ENCODE measurements at regions not wholly inside any gene's neighbourhood (a gene's known extent, or its start where the extent isn't known, plus 50 kb on each side); places are given as distances from the start of the nearest gene placed in this dataset.

GRCh38 chr16:51549836-51550235, 398.8 kb upstream of the SALL1 start:
- Mint-ChIP-seq H3K9me3 (no peaks in the 10 kb centered on the region), H3K36me3 (ENCODE audit: low read depth) (no peaks in the 10 kb centered on the region), H3K4me1 (ENCODE audit: low read depth) (peaks cover 15% of the 10 kb centered on the region), H3K27me3 (ENCODE audit: insufficient read depth) (no peaks in the 10 kb centered on the region), H3K27ac (no peak overlapping the region), H3K4me3 (no peak overlapping the region)
- TF ChIP-seq, protein P1, sequence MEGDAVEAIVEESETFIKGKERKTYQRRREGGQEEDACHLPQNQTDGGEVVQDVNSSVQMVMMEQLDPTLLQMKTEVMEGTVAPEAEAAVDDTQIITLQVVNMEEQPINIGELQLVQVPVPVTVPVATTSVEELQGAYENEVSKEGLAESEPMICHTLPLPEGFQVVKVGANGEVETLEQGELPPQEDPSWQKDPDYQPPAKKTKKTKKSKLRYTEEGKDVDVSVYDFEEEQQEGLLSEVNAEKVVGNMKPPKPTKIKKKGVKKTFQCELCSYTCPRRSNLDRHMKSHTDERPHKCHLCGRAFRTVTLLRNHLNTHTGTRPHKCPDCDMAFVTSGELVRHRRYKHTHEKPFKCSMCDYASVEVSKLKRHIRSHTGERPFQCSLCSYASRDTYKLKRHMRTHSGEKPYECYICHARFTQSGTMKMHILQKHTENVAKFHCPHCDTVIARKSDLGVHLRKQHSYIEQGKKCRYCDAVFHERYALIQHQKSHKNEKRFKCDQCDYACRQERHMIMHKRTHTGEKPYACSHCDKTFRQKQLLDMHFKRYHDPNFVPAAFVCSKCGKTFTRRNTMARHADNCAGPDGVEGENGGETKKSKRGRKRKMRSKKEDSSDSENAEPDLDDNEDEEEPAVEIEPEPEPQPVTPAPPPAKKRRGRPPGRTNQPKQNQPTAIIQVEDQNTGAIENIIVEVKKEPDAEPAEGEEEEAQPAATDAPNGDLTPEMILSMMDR (IDR thresholded peaks at IDR 0.05), result no peak
- DNase-seq, result no peak

DNA sequence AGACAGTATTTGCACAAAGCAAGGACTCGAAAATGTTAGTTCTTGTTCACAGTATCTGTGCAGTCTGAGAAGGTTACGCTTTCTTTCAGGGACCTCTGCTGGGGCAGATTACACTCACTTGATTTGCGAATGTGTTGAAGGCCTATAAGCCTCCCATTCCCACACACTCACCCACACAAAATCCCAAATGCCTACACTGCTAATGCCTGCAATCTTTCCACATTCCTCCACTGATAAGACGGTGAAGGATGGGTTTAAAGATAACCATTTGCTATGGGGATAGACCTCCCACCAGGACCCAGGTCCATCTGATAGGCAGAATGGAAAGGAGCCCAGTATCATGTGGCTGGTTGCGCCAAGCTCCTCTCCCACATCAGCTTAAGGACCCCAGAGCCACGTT, 394.9 kb upstream of the SALL1 start:
- H3K9me3 Mint-ChIP-seq, result no peaks in the 10 kb centered on the region
- H3K4me3 Mint-ChIP-seq, result no peak overlapping the region
- no peaks in the 10 kb centered on the region for H3K27me3 Mint-ChIP-seq (ENCODE audit: insufficient read depth)
- peaks cover 20% of the 10 kb centered on the region for H3K4me1 Mint-ChIP-seq (ENCODE audit: low read depth)
- TF ChIP-seq, protein P1 (IDR thresholded peaks at IDR 0.05), result no peak
- H3K27ac Mint-ChIP-seq, result no peak overlapping the region
- no peaks in the 10 kb centered on the region for H3K36me3 Mint-ChIP-seq (ENCODE audit: low read depth)
- DNase-seq, result no peak

- Mint-ChIP-seq H3K27me3 (ENCODE audit: insufficient read depth) (no peaks in the 10 kb centered on the region), H3K4me1 (ENCODE audit: low read depth) (peaks cover 23% of the 10 kb centered on the region), H3K9me3 (no peaks in the 10 kb centered on the region), H3K4me3 (no peak overlapping the region), H3K27ac (no peak overlapping the region), H3K36me3 (ENCODE audit: low read depth) (no peaks in the 10 kb centered on the region)
- no peak for DNase-seq
- TF ChIP-seq, protein P1 (IDR thresholded peaks at IDR 0.05), result no peak
Measured at GRCh38 chr16:51544851-51545467, 393.9 kb upstream of the SALL1 start.

DNA sequence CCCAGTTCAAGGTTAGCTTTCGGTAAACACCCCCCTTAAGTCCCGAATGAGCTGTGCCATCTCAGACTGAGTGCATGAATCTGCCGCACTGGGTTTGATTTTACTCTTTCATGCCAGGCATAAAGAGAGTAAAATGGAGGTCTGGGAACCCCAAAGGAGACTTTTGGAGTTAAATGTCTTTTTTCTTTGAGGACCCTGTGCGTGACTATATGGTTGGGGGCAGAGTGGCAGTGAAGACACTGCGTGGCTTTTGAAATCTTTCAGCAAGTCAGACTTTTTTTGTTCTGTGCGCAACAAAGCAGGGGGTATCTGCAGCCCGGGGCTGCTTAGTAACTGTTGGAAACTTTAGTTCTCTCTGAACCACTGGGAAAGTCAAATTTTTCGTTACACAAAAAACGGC, 392.9 kb upstream of the SALL1 start:
- Mint-ChIP-seq H3K9me3 (no peaks in the 10 kb centered on the region), H3K4me1 (ENCODE audit: low read depth) (peaks cover 31% of the 10 kb centered on the region), H3K36me3 (ENCODE audit: low read depth) (no peaks in the 10 kb centered on the region), H3K27ac (no peak overlapping the region), H3K4me3 (no peak overlapping the region), H3K27me3 (ENCODE audit: insufficient read depth) (no peaks in the 10 kb centered on the region)
- TF ChIP-seq, protein P1 (IDR thresholded peaks at IDR 0.05), result no peak
- DNase-seq, result no peak

- DNase-seq, result no peak
- Mint-ChIP-seq H3K4me1 (ENCODE audit: low read depth) (peaks cover 39% of the 10 kb centered on the region), H3K27me3 (ENCODE audit: insufficient read depth) (no peaks in the 10 kb centered on the region; the same call in 1 of the 2 replicates), H3K4me3 (no peak overlapping the region), H3K36me3 (ENCODE audit: low read depth) (no peaks in the 10 kb centered on the region), H3K27ac (no peak overlapping the region), H3K9me3 (no peaks in the 10 kb centered on the region)
- TF ChIP-seq, protein P1 (IDR thresholded peaks at IDR 0.05), result no peak
Measured at GRCh38 chr16:51542981-51543815, 392.1 kb upstream of the SALL1 start.

Data from HFFc6 (cell line).